ENCODE measurements at regions not wholly inside any gene's neighbourhood (a gene's known extent, or its start where the extent isn't known, plus 50 kb on each side); places are given as distances from the start of the nearest gene placed in this dataset.

GRCh38 chr2:238509151-238509835, 82.6 kb downstream of the ASB1 start:
- TF ChIP-seq CTCF (IDR thresholded peaks at IDR 0.05 in 8 of 11, conservative IDR thresholded peaks at IDR 0.05 in 3 of 11): no peak
- no peak for TF ChIP-seq POLR2A (IDR thresholded peaks at IDR 0.05)

All from spleen (tissue), 7 donors.